Ishikawa (cell line): ENCODE measurements at regions not wholly inside any gene's neighbourhood (a gene's known extent, or its start where the extent isn't known, plus 50 kb on each side); places are given as distances from the start of the nearest gene placed in this dataset.

Source experiments
- CEBPB ChIP-seq: IDR thresholded peaks from 2 replicates; pipeline ENCODE4 v1.6.1; 2012
- CREB1 ChIP-seq: IDR thresholded peaks from 2 replicates; pipeline ENCODE4 v1.6.1; 2012; ENCODE audit warnings: low read depth
- EGR1 ChIP-seq: IDR thresholded peaks from 2 replicates; pipeline ENCODE4 v1.6.1; 2012
- EP300 ChIP-seq: IDR thresholded peaks from 2 replicates; pipeline ENCODE4 v1.6.1; 2012; ENCODE audit warnings: borderline replicate concordance
- FOXM1 ChIP-seq: IDR thresholded peaks from 2 replicates; pipeline ENCODE4 v1.6.1; 2012; ENCODE audit warnings: low read depth, borderline replicate concordance
- NFIC ChIP-seq: IDR thresholded peaks from 2 replicates; pipeline ENCODE4 v1.6.1; 2012
- RAD21 ChIP-seq: IDR thresholded peaks from 2 replicates; pipeline ENCODE4 v1.6.1; 2012; ENCODE audit warnings: low read depth
- TAF1 ChIP-seq: IDR thresholded peaks from 2 replicates; pipeline ENCODE4 v1.6.1; 2012; ENCODE audit warnings: low read depth, mild to moderate bottlenecking
- TCF12 ChIP-seq: IDR thresholded peaks from 2 replicates; pipeline ENCODE4 v1.6.1; 2012; ENCODE audit warnings: low read depth
- TEAD4 ChIP-seq: IDR thresholded peaks from 2 replicates; pipeline ENCODE4 v1.6.1; 2012
- YY1 ChIP-seq: IDR thresholded peaks from 2 replicates; pipeline ENCODE4 v1.6.1; 2012; ENCODE audit warnings: low read depth
- ZBTB7A ChIP-seq: IDR thresholded peaks from 2 replicates; pipeline ENCODE4 v1.6.1; 2012; ENCODE audit warnings: low read depth
- TF ChIP-seq, protein P1 (sequence below): IDR thresholded peaks from 2 replicates; pipeline ENCODE4 v1.6.1; 2012; ENCODE audit warnings: low read depth, mild to moderate bottlenecking
- TF ChIP-seq, protein P2 (sequence below): IDR thresholded peaks from 2 replicates; pipeline ENCODE4 v1.6.1; 2012
- TF ChIP-seq, protein P3 (sequence below): IDR thresholded peaks from 2 replicates; pipeline ENCODE4 v1.6.1; 2012

DNA sequence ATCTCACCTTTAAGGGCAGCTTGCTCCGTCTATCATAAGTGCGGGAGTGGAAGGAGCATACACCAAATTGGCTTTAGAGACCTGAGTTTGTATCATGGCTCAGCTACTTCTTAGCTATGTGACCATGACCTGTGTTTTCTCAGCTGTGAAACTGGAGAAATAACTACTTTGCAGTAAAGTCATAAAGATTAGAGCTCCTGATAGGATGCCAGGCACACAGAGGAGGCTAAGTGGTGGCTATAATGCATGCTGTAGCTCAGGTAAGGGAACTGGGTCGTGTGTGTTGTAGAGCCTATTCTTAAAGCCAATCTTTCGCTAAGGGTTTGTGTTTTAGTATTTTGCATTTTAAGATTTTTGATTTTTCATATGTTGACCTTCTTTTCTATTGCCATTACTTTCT lies 451.5 kb upstream of the MAN1A1 start:
- TF ChIP-seq RAD21 (no peak), TAF1 (no peak), CEBPB (no peak)
- TF ChIP-seq, protein P1, sequence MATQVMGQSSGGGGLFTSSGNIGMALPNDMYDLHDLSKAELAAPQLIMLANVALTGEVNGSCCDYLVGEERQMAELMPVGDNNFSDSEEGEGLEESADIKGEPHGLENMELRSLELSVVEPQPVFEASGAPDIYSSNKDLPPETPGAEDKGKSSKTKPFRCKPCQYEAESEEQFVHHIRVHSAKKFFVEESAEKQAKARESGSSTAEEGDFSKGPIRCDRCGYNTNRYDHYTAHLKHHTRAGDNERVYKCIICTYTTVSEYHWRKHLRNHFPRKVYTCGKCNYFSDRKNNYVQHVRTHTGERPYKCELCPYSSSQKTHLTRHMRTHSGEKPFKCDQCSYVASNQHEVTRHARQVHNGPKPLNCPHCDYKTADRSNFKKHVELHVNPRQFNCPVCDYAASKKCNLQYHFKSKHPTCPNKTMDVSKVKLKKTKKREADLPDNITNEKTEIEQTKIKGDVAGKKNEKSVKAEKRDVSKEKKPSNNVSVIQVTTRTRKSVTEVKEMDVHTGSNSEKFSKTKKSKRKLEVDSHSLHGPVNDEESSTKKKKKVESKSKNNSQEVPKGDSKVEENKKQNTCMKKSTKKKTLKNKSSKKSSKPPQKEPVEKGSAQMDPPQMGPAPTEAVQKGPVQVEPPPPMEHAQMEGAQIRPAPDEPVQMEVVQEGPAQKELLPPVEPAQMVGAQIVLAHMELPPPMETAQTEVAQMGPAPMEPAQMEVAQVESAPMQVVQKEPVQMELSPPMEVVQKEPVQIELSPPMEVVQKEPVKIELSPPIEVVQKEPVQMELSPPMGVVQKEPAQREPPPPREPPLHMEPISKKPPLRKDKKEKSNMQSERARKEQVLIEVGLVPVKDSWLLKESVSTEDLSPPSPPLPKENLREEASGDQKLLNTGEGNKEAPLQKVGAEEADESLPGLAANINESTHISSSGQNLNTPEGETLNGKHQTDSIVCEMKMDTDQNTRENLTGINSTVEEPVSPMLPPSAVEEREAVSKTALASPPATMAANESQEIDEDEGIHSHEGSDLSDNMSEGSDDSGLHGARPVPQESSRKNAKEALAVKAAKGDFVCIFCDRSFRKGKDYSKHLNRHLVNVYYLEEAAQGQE: no peak

DNA sequence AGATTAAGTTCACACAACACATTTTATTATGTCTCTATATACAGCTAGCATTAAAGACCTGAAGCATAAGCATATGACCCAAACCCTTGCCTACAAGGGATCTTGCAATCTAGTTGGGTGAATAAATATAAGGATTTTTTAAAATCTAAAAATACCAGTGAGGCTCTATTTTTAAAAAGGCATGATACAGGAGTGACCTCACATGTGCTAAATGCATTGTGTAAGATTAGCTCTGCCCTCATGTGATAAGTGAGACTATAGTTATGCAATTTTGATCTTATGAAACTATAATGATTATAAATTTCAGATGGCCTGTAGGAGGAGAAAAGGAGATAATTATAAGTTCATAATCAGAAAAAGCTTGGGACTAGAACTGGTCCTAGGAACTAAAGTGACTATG lies 451.0 kb upstream of the MAN1A1 start:
- TF ChIP-seq, protein P1: no peak
- TF ChIP-seq EP300 (no peak), NFIC (no peak)

- TF ChIP-seq TEAD4 (no peak), RAD21 (no peak), EP300 (no peak), NFIC (no peak), ZBTB7A (no peak), YY1 (no peak), FOXM1 (no peak), CREB1 (no peak), TAF1 (no peak)
- TF ChIP-seq, protein P2, sequence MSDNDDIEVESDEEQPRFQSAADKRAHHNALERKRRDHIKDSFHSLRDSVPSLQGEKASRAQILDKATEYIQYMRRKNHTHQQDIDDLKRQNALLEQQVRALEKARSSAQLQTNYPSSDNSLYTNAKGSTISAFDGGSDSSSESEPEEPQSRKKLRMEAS: no peak
Observed at GRCh38 chr6:119799596-119800509, 450.3 kb upstream of the MAN1A1 start.

DNA sequence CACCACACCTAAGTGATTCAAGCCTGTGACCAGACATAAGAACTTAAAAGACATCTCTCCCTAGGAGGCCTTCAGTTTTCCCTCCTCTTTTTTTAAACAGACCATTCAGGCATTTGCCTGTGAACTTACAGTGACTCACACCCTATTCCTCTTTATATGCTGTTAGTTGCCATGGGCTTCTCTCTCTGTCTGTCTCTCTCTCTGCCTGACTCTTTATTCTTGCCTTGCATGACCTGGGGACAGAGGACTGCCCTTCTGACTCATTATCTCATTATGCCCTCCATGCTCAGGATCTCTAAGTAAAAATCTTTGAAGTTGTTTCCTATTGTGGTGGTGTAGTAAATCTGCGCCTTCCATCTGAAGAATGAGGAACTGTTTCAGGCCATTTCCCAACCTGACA lies 442.2 kb upstream of the MAN1A1 start:
- TF ChIP-seq FOXM1 (no peak), YY1 (no peak), CREB1 (no peak), RAD21 (no peak), ZBTB7A (no peak), TCF12 (no peak), TEAD4 (no peak), EP300 (no peak), NFIC (no peak)
- TF ChIP-seq, protein P2: no peak
- TF ChIP-seq, protein P1: no peak

GRCh38 chr6:119781365-119781764 lies 431.8 kb upstream of the MAN1A1 start:
- TF ChIP-seq CEBPB: no peak
- TF ChIP-seq EP300: no peak
- TF ChIP-seq TAF1: no peak
- no peak for TF ChIP-seq YY1
- TF ChIP-seq RAD21: no peak
- TF ChIP-seq EGR1: no peak
- TF ChIP-seq, protein P3, sequence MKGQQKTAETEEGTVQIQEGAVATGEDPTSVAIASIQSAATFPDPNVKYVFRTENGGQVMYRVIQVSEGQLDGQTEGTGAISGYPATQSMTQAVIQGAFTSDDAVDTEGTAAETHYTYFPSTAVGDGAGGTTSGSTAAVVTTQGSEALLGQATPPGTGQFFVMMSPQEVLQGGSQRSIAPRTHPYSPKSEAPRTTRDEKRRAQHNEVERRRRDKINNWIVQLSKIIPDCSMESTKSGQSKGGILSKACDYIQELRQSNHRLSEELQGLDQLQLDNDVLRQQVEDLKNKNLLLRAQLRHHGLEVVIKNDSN: no peak
- no peak for TF ChIP-seq TEAD4
- TF ChIP-seq, protein P1: no peak
- TF ChIP-seq, protein P2: no peak
- TF ChIP-seq ZBTB7A: no peak
